Body of pancreas (tissue), 4 donors: ENCODE measurements at regions not wholly inside any gene's neighbourhood (a gene's known extent, or its start where the extent isn't known, plus 50 kb on each side); places are given as distances from the start of the nearest gene placed in this dataset.

Source experiments
- POLR2A ChIP-seq, 3 donors: fragments of 450-650 bp; IDR thresholded peaks; one replicate each; pipeline ENCODE4 v1.6.1; 2016; ENCODE audit warnings: antibody characterized with exemption in 3 of 3, mild to moderate bottlenecking in 2 of 3
- TF ChIP-seq, protein P1 (sequence below), 7 experiments: fragments of 450-650 bp in 4 of 7; fragments of 200-600 bp in 3 of 7; sonication (generic) in 3 of 7; IDR thresholded peaks; one replicate each; pipeline ENCODE4 v1.5.1; 2016 to 2019; ENCODE audit warnings: antibody characterized with exemption in 7 of 7

DNA sequence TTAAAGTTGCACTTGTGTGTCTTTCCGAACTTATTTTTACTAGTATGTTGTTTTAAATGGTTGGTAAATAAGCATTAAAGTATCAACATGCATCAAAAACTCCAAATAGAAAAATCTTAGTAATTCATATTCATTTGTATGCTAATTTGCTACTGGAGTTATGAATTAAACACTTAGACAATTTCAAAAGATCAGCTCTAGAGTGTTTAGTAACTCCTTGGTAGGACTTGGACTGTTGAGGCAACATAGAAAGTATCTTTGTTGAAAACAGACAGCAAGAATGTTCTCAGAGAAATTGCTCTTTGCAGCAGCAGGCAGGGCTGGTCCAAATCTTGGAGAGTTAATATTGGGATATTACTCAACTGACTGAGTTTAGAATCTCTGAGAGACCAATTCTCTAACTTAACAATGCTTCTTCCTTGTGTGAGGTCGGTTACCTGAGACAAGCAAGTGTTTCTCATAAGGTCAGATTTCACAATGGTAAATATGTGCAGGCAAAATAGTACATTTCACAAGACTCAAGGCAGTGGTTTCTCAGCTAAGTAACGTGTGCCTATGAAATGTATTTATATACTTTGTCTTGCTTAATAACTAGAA lies 147.8 kb upstream of the IL12A start:
- TF ChIP-seq, protein P1, sequence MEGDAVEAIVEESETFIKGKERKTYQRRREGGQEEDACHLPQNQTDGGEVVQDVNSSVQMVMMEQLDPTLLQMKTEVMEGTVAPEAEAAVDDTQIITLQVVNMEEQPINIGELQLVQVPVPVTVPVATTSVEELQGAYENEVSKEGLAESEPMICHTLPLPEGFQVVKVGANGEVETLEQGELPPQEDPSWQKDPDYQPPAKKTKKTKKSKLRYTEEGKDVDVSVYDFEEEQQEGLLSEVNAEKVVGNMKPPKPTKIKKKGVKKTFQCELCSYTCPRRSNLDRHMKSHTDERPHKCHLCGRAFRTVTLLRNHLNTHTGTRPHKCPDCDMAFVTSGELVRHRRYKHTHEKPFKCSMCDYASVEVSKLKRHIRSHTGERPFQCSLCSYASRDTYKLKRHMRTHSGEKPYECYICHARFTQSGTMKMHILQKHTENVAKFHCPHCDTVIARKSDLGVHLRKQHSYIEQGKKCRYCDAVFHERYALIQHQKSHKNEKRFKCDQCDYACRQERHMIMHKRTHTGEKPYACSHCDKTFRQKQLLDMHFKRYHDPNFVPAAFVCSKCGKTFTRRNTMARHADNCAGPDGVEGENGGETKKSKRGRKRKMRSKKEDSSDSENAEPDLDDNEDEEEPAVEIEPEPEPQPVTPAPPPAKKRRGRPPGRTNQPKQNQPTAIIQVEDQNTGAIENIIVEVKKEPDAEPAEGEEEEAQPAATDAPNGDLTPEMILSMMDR (IDR thresholded peaks at IDR 0.05) = no peak
- no peak for TF ChIP-seq POLR2A (IDR thresholded peaks at IDR 0.05)
